Glomerular endothelial cell (primary cell): ENCODE measurements at regions not wholly inside any gene's neighbourhood (a gene's known extent, or its start where the extent isn't known, plus 50 kb on each side); places are given as distances from the start of the nearest gene placed in this dataset.
A peak's percentile ranks its signal among the peaks of the same experiment; 100 is the strongest.

Source experiments
- DNase-seq: peaks from one replicate; pipeline ENCODE4 v3.0.0-alpha.2; 2011; ENCODE audit warnings: low read depth, low spot score; ENCODE audit errors: extremely low read depth

DNA sequence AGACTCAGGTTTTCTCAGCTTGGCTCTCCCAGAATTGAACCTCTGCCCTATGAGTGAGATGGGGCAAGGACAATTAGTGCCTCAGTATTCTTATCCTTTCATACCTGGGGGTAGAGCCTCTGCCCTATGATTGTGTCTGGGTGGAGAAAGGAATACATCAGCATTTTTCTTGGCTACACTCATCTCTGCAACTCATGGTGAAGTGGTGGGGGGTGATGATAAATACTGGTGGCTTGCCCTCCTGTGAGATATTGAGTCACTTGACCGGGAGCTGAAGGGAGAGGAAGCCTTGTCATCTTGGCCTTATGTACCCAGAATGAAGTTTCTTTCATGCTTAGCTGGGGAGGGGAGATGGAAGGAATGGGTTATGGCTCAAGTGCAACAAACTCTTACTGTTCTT is 71.3 kb upstream of the ENOX2 start:
- no peak for DNase-seq

GRCh38 chrX:130975947-130976346 is 72.9 kb upstream of the ENOX2 start:
- peak; percentile 36 for DNase-seq

DNA sequence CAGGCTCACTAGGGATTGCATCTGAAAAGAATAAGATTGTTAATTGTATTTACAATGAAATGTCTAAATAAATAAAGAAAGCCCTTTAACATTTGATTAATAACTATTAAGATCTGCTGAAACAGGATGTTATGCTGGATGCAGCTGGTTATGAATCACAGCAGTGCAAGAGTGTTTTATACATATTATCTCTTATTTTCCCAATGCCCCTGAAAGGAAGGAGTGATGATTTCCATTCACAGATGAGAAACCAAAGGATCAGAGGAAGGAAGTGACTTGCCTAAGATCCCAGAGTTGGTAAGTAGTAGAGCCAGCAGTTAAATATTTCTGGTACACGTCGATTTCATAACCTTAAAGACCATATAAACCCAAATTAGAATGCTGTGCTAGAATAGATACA is 76.3 kb upstream of the ARHGAP36 start:
- DNase-seq, result peak; percentile 27

DNA sequence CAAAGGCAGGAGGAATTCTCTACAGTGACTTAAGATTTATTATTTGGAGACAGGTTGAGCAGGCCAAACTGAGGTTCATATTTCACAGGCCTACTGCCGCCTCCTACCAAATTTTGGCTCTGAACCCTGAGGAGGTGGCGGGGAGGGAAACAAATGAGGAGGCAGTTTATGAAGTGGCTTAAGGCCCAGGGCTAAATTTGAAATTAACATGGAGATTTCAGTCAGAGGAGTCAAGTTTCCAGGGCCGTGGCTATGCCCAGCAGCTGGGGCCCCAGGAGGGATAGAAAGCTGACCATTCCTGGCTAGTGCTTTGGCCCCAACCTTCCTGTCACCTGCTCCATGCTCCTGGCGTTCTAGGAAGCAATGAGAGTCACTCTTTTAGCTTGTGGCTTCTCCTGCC is 73.4 kb upstream of the ARHGAP36 start:
- no peak for DNase-seq

- no peak for DNase-seq
Measured at GRCh38 chrX:130987241-130987640, 70.9 kb upstream of the ARHGAP36 start.

GRCh38 chrX:130990723-130991122 is 67.4 kb upstream of the ARHGAP36 start:
- no peak for DNase-seq

GRCh38 chrX:130994671-130995070 is 63.5 kb upstream of the ARHGAP36 start:
- no peak for DNase-seq

DNA sequence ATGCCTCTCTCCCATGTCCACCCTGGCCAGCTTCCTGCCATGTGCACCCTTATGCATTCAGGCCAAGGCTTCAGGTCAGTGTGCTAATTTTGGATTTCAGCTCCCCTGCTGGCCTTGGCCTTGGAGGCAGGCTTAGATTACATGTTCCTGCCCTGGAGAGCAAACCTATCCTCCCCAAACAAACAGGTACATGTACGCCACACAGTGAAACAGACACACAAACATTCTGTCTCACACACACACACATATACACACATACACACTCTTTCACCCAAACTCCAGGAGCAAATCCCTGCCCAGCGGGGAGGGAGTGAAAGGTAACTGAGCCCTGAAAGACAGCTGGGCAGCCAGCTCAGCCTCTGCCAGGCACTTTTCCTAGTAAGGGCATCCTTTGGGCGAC is 62.7 kb upstream of the ARHGAP36 start:
- DNase-seq, result no peak

DNA sequence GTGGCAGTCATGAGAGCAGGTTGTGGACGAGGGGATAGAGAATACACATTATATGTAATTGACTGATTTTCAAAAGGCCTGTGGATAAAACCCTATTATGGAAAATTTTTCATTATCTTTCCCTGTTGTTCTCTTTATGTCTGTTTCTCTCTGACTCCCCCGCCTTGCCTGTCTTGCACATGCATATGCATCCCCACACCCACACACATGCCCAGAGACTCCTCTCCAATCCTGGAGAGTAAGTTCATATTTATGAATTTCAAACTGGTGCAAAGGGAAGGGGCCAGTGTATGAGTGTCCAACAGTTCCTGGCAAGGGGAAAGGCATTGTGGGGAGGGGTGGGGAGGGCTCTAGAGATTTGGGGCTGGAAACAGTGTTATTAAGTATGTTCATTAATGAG is 60.8 kb upstream of the ARHGAP36 start:
- no peak for DNase-seq

- no peak for DNase-seq
Measured at GRCh38 chrX:130999360-130999759, 58.8 kb upstream of the ARHGAP36 start.
